Activated T-helper 1 cell treated with anti-CD3 and anti-CD28 coated beads, Interleukin-12 subunit alpha, Interleukin-12 subunit beta, Interleukin-2, Interleukin-4 antibody, amounts not matched to agents 30 ng/mL and 10 ng/mL and 1 ng/mL, durations not matched to agents 14 hours and 24 hours and 36 hours (primary cell): ENCODE measurements at regions not wholly inside any gene's neighbourhood (a gene's known extent, or its start where the extent isn't known, plus 50 kb on each side); places are given as distances from the start of the nearest gene placed in this dataset.

Source experiments
- DNase-seq: peaks from one replicate; pipeline ENCODE4 v3.0.0; 2021; ENCODE audit warnings: low spot score
- H3K27ac Mint-ChIP-seq: one replicate; pipeline ENCODE4 v1.8.0; 2021; ENCODE audit warnings: mild to moderate bottlenecking, mixed read lengths
- H3K27me3 Mint-ChIP-seq: one replicate; pipeline ENCODE4 v1.8.0; 2022; ENCODE audit warnings: mild to moderate bottlenecking, moderate library complexity, mixed read lengths; ENCODE audit not compliant: insufficient read depth
- H3K36me3 Mint-ChIP-seq: one replicate; pipeline ENCODE4 v1.8.0; 2021; ENCODE audit warnings: low read depth, mixed read lengths
- H3K4me1 Mint-ChIP-seq: one replicate; pipeline ENCODE4 v1.8.0; 2021; ENCODE audit warnings: low read depth, mixed read lengths
- H3K4me3 Mint-ChIP-seq: one replicate; pipeline ENCODE4 v1.8.0; 2021; ENCODE audit warnings: mild to moderate bottlenecking, moderate library complexity, mixed read lengths
- H3K9me3 Mint-ChIP-seq: one replicate; pipeline ENCODE4 v1.8.0; 2021; ENCODE audit warnings: mixed read lengths
- intact Hi-C: fragments of 100-400 bp; cut with micrococcal nuclease; formaldehyde crosslinking; loops from one replicate; pipeline ENCODE4 v1.15.1; 2024

DNA sequence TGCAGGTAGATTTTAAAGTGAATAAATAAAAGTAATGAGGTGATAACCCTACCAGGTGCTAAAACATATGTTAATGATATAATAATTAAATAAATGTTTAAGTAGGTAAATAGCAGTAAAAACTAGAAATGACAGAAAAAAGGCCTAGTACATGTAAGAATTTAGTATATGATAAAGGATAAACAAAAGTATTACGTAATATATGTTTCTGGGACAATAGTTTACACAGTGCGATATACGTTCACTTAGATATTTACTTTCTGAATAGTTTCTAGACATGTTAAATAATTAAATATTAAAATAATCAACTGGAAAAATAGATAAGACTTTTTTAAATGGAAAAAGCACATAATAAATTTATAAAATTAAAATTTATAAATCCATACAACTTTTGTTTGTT, 340.9 kb downstream of the LIG4 start:
- H3K27ac Mint-ChIP-seq: no peak overlapping the region
- intact Hi-C loops: no loop called here
- H3K9me3 Mint-ChIP-seq: no peaks in the 10 kb centered on the region
- H3K27me3 Mint-ChIP-seq: peaks cover 6% of the 10 kb centered on the region
- H3K36me3 Mint-ChIP-seq: no peaks in the 10 kb centered on the region
- H3K4me3 Mint-ChIP-seq: no peak overlapping the region
- H3K4me1 Mint-ChIP-seq: no peaks in the 10 kb centered on the region
- no peak for DNase-seq

DNA sequence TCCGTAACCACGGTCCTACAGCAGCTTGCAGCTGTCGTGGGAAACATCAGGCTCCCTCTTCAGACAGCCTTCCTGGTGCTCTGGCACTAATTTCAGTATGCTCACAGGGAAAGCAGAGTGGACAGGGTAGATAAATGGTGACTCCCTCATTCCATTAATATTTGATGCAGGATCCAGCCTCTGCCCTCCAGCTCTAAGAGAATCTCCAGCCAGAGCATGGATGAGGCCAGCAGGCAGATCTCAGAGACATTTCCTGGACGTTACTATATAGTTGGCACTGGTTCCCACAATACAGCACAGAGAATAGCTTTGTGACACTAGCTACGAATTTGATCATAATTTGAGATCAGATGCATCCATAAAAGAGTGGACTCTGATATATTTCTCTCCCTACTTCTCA, 341.4 kb downstream of the LIG4 start:
- no peaks in the 10 kb centered on the region for H3K36me3 Mint-ChIP-seq
- intact Hi-C loops: no loop called here
- DNase-seq: no peak
- no peak overlapping the region for H3K27ac Mint-ChIP-seq
- no peaks in the 10 kb centered on the region for H3K9me3 Mint-ChIP-seq
- no peak overlapping the region for H3K4me3 Mint-ChIP-seq
- peaks cover 11% of the 10 kb centered on the region for H3K27me3 Mint-ChIP-seq
- no peaks in the 10 kb centered on the region for H3K4me1 Mint-ChIP-seq

DNA sequence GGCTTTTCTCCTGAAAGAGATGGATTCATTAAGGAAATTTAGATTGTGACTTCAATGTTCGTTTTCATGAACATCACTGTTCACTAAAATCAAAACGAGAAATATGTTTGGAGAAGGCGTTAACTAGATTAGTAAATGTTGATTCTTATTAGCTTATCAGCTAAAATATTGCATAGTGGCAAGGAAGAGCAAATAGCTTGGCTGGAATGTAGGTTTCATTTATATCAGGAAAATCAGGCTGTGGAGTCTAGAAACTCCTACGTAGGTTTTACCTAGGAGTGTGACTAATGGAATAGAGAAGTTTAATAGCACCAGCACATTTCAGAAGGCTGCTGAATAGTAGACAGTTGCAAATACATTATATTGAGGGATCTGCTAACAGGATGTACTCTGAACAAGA, 344.9 kb downstream of the LIG4 start:
- intact Hi-C loops: no loop called here
- Mint-ChIP-seq H3K27ac (no peak overlapping the region), H3K4me1 (no peaks in the 10 kb centered on the region), H3K36me3 (no peaks in the 10 kb centered on the region), H3K27me3 (peaks cover 23% of the 10 kb centered on the region), H3K9me3 (no peaks in the 10 kb centered on the region), H3K4me3 (no peak overlapping the region)
- no peak for DNase-seq

DNA sequence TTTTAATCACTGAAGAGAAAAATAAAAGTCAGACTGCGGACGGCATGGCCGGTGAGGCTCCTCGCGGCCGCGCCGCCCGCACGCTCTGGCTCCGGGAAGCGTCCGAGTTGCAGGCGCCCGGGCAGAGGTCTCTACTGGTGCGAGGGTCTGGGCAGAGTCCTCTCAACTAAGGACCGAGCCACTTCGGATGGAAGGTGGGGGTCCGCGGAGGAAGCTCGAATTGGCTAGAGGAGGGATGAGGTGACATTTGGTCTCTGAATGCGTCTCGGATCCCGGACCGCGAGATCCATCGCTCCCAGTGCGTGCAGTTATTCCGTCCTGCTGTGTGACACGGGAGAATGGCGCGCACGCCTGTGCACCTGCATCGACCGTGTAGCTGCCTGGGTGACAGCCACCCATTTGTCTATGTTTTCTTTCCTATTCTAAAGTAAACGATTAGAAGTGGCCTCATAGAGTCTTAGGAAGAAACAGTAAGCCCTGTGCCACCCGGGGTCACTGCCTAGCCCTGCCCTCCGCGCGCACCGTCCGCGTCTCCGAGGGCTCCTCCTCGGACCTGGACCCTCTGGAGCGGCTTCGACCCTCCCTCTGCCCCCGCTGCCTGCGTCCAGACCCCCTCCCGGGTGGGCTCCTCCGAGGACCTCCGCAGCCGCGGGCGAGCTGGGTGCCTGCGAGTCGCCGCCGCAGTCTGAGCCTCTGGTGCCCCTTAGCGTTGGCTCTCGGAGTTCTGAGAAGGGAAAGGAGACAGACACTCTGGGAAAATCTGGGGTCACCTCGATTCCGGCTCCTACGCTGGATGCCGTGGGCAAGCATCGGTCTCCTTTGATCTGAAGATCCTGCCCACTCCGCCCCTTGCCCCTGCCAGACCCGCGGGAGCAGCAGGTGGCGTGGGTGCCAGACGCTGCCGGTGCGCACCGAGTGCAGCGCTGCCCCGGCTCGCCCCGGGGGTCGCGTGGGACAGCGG, 347.4 kb downstream of the LIG4 start:
- intact Hi-C loops: loop anchor here (10.0 kb wide), 1 partner anchor 287 kb away; no protein-coding TSS in a partner anchor
- H3K4me1 Mint-ChIP-seq: no peaks in the 10 kb centered on the region
- H3K27ac Mint-ChIP-seq: no peak overlapping the region
- DNase-seq: no peak
- H3K9me3 Mint-ChIP-seq: no peaks in the 10 kb centered on the region
- peaks cover 30% of the 10 kb centered on the region for H3K27me3 Mint-ChIP-seq
- no peak overlapping the region for H3K4me3 Mint-ChIP-seq
- no peaks in the 10 kb centered on the region for H3K36me3 Mint-ChIP-seq

DNA sequence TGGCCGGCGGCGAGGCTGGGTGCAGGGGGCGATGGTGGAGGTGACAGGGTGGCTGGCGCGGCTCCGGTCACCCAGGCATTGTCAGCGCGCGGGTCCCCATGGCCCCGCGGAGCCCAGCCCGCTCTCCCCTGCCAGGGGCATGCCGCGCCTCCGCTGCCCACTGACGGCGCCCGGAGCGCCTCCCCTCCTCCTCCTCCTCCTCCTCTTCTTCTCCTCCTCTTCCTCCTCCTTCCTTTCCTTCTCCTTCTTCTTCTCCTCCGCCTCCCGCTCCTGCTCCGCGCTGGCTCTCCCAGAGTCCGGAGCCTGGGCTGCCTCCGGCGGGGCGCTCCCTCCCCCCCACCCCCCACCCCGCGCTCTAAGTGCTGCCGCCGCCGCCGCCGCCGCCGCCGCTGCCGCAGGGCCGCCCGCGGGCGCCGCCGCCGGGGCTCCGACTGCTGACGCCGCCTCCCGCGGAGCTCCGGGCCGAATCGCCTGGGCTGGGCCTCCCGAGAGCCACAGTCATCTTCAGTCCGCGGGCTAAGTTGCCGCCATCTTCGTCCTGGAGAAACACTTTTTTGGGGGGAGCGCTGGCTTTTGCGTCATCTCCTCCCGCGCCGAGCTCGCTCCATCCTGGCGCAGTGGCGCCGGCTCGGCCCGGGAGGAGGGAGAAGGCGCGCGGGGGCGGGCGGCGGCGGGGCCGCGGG, 348.3 kb downstream of the LIG4 start:
- H3K27me3 Mint-ChIP-seq: peaks cover 30% of the 10 kb centered on the region
- H3K9me3 Mint-ChIP-seq: no peaks in the 10 kb centered on the region
- no peaks in the 10 kb centered on the region for H3K36me3 Mint-ChIP-seq
- DNase-seq: no peak
- H3K27ac Mint-ChIP-seq: no peak overlapping the region
- intact Hi-C loops: loop anchor here (10.0 kb wide), 1 partner anchor 288 kb away; no protein-coding TSS in a partner anchor
- H3K4me3 Mint-ChIP-seq: no peak overlapping the region
- H3K4me1 Mint-ChIP-seq: no peaks in the 10 kb centered on the region

DNA sequence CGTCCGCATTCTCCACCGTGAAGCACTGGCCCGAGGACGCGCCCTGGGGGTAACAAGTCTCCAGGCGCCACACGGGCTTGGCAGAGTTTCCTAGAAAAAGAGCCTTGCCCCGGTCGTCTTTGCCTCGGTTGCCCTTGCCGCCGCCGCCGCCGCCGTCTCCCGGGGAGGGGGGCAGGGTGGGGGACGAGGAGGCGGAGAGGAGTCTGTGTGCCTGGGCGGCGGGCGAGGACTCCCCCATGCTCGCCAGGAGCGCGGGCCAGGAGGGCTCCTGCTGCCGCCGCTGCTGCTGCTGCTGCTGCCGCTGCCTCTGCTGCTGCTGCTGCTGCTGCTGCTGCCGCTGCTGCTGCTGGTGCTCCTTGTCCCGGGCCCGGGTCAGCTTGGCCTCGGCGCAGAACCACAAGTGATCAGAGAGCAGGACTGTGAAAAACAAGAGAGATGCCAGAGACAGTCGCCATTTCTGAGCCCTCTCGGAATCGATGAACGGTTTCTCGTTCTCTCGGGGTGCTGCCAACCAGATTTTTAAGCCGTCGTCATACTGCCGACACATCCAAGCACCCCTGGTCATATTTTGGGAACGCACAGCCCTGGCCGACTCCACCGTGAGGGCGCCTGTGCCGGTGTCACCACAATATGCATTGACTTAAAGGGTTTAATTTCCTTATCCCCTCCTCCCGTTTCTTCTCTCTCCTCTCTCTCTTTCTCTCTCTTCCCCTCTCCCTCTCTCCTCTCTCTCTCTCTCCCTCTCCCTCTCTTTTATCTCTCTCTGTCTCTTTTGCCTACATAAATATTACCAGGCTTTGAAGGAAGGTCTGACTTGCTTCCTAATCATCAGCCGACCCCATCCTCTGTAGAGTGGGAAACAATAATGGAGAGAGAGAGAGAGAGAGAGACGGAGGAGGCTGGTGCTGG, 349.1 kb downstream of the LIG4 start:
- H3K27ac Mint-ChIP-seq: no peak overlapping the region
- H3K4me1 Mint-ChIP-seq: no peaks in the 10 kb centered on the region
- peaks cover 30% of the 10 kb centered on the region for H3K27me3 Mint-ChIP-seq
- no peaks in the 10 kb centered on the region for H3K36me3 Mint-ChIP-seq
- no peaks in the 10 kb centered on the region for H3K9me3 Mint-ChIP-seq
- DNase-seq: no peak
- intact Hi-C loops: loop anchor here (10.0 kb wide), 1 partner anchor 289 kb away; no protein-coding TSS in a partner anchor
- H3K4me3 Mint-ChIP-seq: no peak overlapping the region

DNA sequence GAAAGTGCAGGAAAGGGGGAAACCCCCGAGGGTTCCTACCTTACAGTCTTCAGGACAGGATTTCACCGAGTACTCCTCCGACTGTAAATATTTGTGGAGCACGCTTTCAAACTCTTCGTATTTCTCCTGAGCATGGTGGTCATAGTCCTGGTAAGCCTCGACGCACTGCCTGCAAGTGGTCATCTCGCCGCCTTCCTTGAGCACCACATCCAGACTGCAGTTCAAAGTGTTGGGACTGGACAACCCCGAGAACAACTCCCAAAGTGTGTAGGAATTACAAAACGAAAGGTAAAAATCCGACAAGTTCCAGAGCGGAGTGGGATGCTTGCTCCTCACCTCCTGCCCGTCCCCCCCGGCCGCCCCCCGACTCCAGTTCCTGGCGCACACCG, 349.7 kb downstream of the LIG4 start:
- Mint-ChIP-seq H3K27me3 (peaks cover 30% of the 10 kb centered on the region), H3K9me3 (no peaks in the 10 kb centered on the region), H3K36me3 (no peaks in the 10 kb centered on the region), H3K4me3 (no peak overlapping the region), H3K4me1 (no peaks in the 10 kb centered on the region), H3K27ac (no peak overlapping the region)
- intact Hi-C loops: loop anchor here (10.0 kb wide), 1 partner anchor 289 kb away; no protein-coding TSS in a partner anchor
- no peak for DNase-seq

DNA sequence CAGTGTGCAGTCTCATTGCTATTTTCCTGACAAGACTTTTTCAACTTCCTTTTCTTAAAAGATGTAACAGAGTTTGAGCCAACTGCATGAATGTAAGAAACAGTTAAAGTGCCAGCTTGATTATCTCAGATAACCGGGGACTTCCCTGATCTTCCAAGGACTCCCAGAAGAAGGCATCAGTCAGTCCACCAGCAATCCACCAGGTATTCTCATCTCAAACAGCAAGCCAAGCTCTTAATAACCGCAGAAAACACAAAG, 350.1 kb downstream of the LIG4 start:
- Mint-ChIP-seq H3K27me3 (peaks cover 29% of the 10 kb centered on the region), H3K36me3 (no peaks in the 10 kb centered on the region), H3K9me3 (no peaks in the 10 kb centered on the region), H3K4me1 (no peaks in the 10 kb centered on the region), H3K4me3 (no peak overlapping the region), H3K27ac (no peak overlapping the region)
- intact Hi-C loops: loop anchor here (10.0 kb wide), 1 partner anchor 290 kb away; no protein-coding TSS in a partner anchor
- no peak for DNase-seq

DNA sequence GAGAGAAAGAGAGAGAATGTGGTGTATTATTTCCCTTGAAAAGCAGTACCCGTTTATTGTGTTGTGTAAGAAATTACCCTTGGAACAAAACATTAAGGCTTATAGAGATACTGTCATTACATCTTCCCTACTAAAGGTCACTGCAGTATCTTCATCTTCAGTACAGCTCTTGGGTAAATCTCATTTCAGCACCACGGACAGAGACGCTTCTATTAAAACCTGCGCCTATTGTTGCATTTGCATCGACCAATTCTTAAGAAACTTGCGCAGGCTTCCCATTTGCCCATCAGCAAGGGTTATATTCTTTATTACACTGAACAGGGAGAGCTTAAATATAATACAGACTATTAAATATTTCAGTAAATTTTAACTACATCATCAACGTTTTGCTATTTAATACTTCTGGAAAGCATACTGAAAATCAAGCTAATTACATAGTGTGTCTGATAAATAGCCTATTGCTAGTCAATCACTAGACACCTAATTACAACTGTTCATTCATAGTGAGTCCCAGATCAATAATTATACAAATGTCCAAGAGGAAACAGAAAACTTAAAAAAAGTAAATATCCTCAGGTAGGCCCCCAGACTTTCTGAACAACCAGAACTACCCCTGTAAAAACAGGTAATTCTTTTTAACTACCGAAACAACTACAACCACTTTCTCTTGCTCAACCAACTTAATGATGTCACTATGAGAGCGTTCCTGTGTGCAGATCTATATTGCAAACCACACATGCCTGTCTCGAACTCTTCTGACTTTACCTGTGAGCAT, 350.6 kb downstream of the LIG4 start:
- DNase-seq: no peak
- no peaks in the 10 kb centered on the region for H3K9me3 Mint-ChIP-seq
- H3K4me1 Mint-ChIP-seq: no peaks in the 10 kb centered on the region
- H3K36me3 Mint-ChIP-seq: no peaks in the 10 kb centered on the region
- no peak overlapping the region for H3K27ac Mint-ChIP-seq
- peaks cover 24% of the 10 kb centered on the region for H3K27me3 Mint-ChIP-seq
- H3K4me3 Mint-ChIP-seq: no peak overlapping the region
- intact Hi-C loops: loop anchor here (10.0 kb wide), 1 partner anchor 290 kb away; no protein-coding TSS in a partner anchor

DNA sequence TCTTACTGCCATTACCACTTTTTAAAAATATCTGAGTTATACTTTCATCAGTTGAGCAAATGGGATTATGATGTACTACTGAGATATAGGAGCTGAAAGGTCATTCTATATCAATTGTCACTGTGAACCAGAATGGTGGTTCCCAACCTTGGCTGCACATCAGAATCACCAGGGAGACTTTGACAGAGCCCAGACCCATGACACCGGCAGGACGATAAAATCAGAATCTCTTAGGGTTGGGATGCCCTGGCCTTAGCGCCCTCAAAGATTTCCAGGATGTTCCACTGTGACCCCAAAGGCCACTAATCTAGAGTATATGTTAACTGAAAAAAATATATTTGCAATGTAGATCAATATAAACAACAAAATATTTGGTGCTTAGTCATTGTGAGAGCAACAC, 355.1 kb downstream of the LIG4 start:
- no peaks in the 10 kb centered on the region for H3K36me3 Mint-ChIP-seq
- no peak overlapping the region for H3K27ac Mint-ChIP-seq
- DNase-seq: no peak
- peaks cover 6% of the 10 kb centered on the region for H3K27me3 Mint-ChIP-seq
- no peaks in the 10 kb centered on the region for H3K4me1 Mint-ChIP-seq
- no peaks in the 10 kb centered on the region for H3K9me3 Mint-ChIP-seq
- intact Hi-C loops: loop anchor here (10.0 kb wide), 1 partner anchor 295 kb away; no protein-coding TSS in a partner anchor
- H3K4me3 Mint-ChIP-seq: no peak overlapping the region

DNA sequence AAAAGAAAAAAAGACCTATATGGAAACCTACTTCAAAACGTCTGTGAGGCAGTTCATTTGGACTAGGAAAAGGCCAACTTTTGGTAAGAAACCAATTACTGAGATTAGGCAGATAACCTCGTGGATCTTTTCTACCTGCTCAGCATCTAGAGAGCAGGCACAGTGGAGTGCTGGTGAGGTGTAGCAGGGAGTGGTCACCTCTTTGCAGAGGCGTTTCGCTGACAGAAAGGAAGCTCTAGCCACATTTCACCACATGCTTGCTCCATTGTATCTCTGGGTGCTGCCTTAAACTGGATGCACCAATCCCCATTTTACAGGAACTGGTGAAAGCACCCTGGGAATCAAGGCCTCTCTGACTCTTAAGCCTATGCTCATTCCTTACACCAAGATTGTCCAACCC, 360.5 kb downstream of the LIG4 start:
- no peak for DNase-seq
- no peak overlapping the region for H3K4me3 Mint-ChIP-seq
- no peaks in the 10 kb centered on the region for H3K4me1 Mint-ChIP-seq
- intact Hi-C loops: no loop called here
- no peak overlapping the region for H3K27ac Mint-ChIP-seq
- H3K27me3 Mint-ChIP-seq: no peaks in the 10 kb centered on the region
- no peaks in the 10 kb centered on the region for H3K36me3 Mint-ChIP-seq
- peaks cover 3% of the 10 kb centered on the region for H3K9me3 Mint-ChIP-seq

DNA sequence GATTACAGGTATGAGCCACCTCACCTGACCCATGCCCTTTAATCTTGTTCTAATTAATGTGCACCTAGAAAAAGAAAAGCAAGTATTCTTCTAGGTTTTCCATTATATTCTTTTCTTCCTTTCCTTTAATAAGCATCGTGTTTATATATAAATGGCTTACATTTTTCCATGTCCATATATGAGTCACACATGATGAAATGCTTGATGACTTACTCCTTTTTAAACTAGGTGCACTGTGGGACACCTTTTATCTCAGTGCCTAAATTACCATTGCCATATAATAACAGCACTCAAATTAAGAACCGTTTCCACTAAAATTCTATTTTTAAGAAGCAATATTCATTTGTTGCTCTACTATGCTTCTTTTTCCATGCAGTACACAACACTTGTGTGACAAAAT, 363.3 kb downstream of the LIG4 start:
- H3K27me3 Mint-ChIP-seq: no peaks in the 10 kb centered on the region

More for the DNA sequence above, 363.3 kb downstream of the LIG4 start:
- Mint-ChIP-seq H3K4me1 (no peaks in the 10 kb centered on the region), H3K36me3 (no peaks in the 10 kb centered on the region), H3K4me3 (no peak overlapping the region), H3K9me3 (peaks cover 3% of the 10 kb centered on the region), H3K27ac (no peak overlapping the region)
- intact Hi-C loops: no loop called here
- DNase-seq: no peak
